Gastrocnemius medialis (tissue), 4 donors: ENCODE measurements at regions not wholly inside any gene's neighbourhood (a gene's known extent, or its start where the extent isn't known, plus 50 kb on each side); places are given as distances from the start of the nearest gene placed in this dataset.
"Not testable (repeated sequence)": the region's sequence is repeated elsewhere in the genome, so short reads cannot be mapped to it uniquely, and the experiment has no call there.

Experiments
- ATAC-seq, 2 donors: fragments of 150-250 bp; one replicate each; pipeline ENCODE4 v1.9.1; 2016
- DNase-seq, 2 donors: peaks; one replicate each; pipeline ENCODE4 v3.0.0-alpha.2; 2019
- H3K27ac ChIP-seq, 4 donors: fragments of 200-600 bp; sonication (generic); 1 replicate in 1 of 4; 2 replicates in 3 of 4; pipeline ENCODE4 v1.5.1; 2016 to 2018; ENCODE audit warnings: mild to moderate bottlenecking in 2 of 4, moderate library complexity in 1 of 4
- H3K27me3 ChIP-seq, 3 donors: fragments of 200-600 bp; sonication (generic) in 2 of 3; 1 replicate in 1 of 3; 2 replicates in 2 of 3; pipeline versions ENCODE4 v1.5.1 to v1.6.0; 2016 to 2019; ENCODE audit warnings: mild to moderate bottlenecking in 1 of 3, moderate library complexity in 1 of 3
- H3K36me3 ChIP-seq, 2 donors: fragments of 200-600 bp; sonication (generic) in 1 of 2; one replicate each; pipeline ENCODE4 v1.5.1; 2017 to 2018
- H3K4me1 ChIP-seq, 2 donors: fragments of 200-600 bp; sonication (generic) in 1 of 2; one replicate each; pipeline ENCODE4 v1.5.1; 2016 to 2017; ENCODE audit warnings: mild to moderate bottlenecking in 2 of 2
- H3K4me3 ChIP-seq, 4 donors: fragments of 200-600 bp; sonication (generic) in 3 of 4; 1 replicate in 1 of 4; 2 replicates in 3 of 4; pipeline ENCODE4 v1.5.1; 2016 to 2019; ENCODE audit warnings: mild to moderate bottlenecking in 2 of 4
- H3K9me3 ChIP-seq, 3 donors: fragments of 200-600 bp; sonication (generic) in 2 of 3; 1 replicate in 1 of 3; 2 replicates in 2 of 3; pipeline ENCODE4 v1.5.1; 2016 to 2019
- POLR2A ChIP-seq, 2 donors: fragments of 450-650 bp; IDR thresholded peaks; one replicate each; pipeline ENCODE4 v1.6.1; 2017; ENCODE audit warnings: antibody characterized with exemption in 2 of 2, mild to moderate bottlenecking in 2 of 2, moderate library complexity in 2 of 2
- in situ Hi-C, 4 donors: fragments of 200-750 bp; cut with MboI; loops; one replicate each; pipeline versions ENCODE4 v1.15.0 to v1.8.0; 2017; ENCODE audit warnings: low sequenced_read_pairs in 4 of 4
- intact Hi-C: fragments of 100-400 bp; cut with DNase I; formaldehyde crosslinking; loops from one replicate; pipeline ENCODE4 v1.15.1; 2023; ENCODE audit warnings: low total_unique reads
- TF ChIP-seq, protein P1 (sequence below), 5 experiments: fragments of 450-650 bp in 3 of 5; fragments of 200-600 bp in 2 of 5; sonication (generic) in 2 of 5; IDR thresholded peaks in 4 of 5; conservative IDR thresholded peaks in 1 of 5; 1 replicate in 4 of 5; 2 replicates in 1 of 5; pipeline ENCODE4 v1.5.1; 2016 to 2019; ENCODE audit warnings: antibody characterized with exemption in 5 of 5, mild to moderate bottlenecking in 3 of 5, moderate library complexity in 3 of 5

GRCh38 chr14:82689948-82690347 is 1156.3 kb upstream of the SEL1L start:
- in situ Hi-C loops, result no loop called here
- DNase-seq (no peak), ATAC-seq (no peak)
- H3K27me3 ChIP-seq, result no peaks in the 10 kb centered on the region
- no peak overlapping the region for H3K4me3 ChIP-seq
- no peaks in the 10 kb centered on the region for H3K4me1 ChIP-seq
- TF ChIP-seq, protein P1, sequence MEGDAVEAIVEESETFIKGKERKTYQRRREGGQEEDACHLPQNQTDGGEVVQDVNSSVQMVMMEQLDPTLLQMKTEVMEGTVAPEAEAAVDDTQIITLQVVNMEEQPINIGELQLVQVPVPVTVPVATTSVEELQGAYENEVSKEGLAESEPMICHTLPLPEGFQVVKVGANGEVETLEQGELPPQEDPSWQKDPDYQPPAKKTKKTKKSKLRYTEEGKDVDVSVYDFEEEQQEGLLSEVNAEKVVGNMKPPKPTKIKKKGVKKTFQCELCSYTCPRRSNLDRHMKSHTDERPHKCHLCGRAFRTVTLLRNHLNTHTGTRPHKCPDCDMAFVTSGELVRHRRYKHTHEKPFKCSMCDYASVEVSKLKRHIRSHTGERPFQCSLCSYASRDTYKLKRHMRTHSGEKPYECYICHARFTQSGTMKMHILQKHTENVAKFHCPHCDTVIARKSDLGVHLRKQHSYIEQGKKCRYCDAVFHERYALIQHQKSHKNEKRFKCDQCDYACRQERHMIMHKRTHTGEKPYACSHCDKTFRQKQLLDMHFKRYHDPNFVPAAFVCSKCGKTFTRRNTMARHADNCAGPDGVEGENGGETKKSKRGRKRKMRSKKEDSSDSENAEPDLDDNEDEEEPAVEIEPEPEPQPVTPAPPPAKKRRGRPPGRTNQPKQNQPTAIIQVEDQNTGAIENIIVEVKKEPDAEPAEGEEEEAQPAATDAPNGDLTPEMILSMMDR (IDR thresholded peaks at IDR 0.05 in 4 of 5, conservative IDR thresholded peaks at IDR 0.05 in 1 of 5), result no peak
- TF ChIP-seq POLR2A (IDR thresholded peaks at IDR 0.05), result no peak
- H3K9me3 ChIP-seq, result no peaks in the 10 kb centered on the region
- H3K36me3 ChIP-seq, result no peaks in the 10 kb centered on the region
- no peak overlapping the region for H3K27ac ChIP-seq
- intact Hi-C loops, result no loop called here

DNA sequence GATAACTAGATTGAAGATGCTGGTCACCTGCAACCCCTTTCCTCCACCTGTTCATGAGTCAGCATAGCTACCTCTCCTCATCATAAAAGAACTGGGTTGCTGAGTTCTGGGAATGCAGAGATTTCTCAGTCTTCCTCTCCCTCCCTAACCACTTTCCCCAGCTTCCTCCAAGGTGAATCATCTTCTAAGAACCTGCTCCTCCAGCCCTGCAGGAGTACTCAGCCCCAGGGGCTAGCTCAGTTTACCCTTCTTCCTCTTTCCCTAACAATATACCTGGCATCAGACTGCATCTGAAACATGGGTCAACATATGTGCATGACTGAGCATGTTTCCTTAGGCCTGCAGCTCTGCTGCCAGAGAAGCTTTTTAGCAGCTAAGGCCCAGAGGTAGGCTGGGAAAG is 1157.5 kb upstream of the SEL1L start:
- ATAC-seq, result not testable (repeated sequence)

DNA sequence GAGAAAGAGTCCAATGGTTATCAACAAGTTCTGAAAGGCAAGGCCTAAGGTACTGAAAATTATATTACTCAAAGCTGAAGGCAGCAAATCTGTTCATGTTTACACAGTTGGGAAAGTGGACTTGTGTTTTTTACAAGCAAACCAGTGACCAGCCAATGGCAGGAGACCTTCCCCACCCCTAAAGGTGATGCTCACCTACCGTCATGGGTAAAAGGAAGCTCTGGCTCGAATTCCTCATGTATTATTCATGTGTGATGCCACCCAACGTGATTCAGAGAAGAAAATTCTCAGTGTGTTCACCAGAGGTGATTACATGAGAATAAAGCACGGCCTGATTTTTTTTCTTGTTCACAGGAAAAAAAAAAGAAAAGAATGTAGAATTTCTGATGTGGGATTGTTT is 1161.2 kb upstream of the SEL1L start:
- Histone ChIP-seq H3K4me1 (no peaks in the 10 kb centered on the region), H3K4me3 (no peak overlapping the region), H3K27me3 (no peaks in the 10 kb centered on the region), H3K9me3 (no peaks in the 10 kb centered on the region), H3K27ac (no peak overlapping the region), H3K36me3 (no peaks in the 10 kb centered on the region)
- in situ Hi-C loops (no loop called here), intact Hi-C loops (no loop called here)
- ATAC-seq (no peak), DNase-seq (no peak)
- TF ChIP-seq, protein P1 (IDR thresholded peaks at IDR 0.05 in 4 of 5, conservative IDR thresholded peaks at IDR 0.05 in 1 of 5), result no peak
- no peak for TF ChIP-seq POLR2A (IDR thresholded peaks at IDR 0.05)

More for the DNA sequence above, 1157.5 kb upstream of the SEL1L start:
- H3K4me1 ChIP-seq, H3K27me3 ChIP-seq, H3K9me3 ChIP-seq, intact Hi-C loops, H3K36me3 ChIP-seq, DNase-seq, H3K4me3 ChIP-seq, H3K27ac ChIP-seq, in situ Hi-C loops: not testable (repeated sequence)

DNA sequence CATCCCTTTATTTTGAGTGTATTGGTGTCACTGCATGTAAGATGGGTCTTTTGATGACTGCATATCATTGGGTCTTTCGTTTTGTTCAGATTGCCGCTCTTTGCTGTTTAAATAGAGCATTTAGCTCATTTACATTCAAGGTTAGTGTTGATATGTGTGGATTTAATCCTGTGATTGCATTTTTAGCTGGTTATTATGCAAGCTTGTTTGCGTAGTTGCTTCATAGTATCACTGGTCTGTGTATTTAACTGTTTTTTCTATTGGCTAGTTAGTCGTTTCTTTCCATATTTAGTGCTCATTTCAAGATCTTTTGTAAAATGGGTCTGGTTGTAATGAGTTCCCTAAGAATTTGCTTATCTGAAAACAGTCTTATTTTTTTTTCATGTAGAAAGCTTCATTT is 1170.6 kb upstream of the SEL1L start:
- no peak overlapping the region for H3K27ac ChIP-seq
- ATAC-seq (no peak), DNase-seq (no peak)
- H3K27me3 ChIP-seq, result no peaks in the 10 kb centered on the region
- no peaks in the 10 kb centered on the region for H3K9me3 ChIP-seq
- intact Hi-C loops, result no loop called here
- in situ Hi-C loops, result no loop called here
- TF ChIP-seq, protein P1 (IDR thresholded peaks at IDR 0.05 in 4 of 5, conservative IDR thresholded peaks at IDR 0.05 in 1 of 5), result no peak
- TF ChIP-seq POLR2A (IDR thresholded peaks at IDR 0.05), result no peak
- H3K4me1 ChIP-seq, result no peaks in the 10 kb centered on the region
- no peaks in the 10 kb centered on the region for H3K36me3 ChIP-seq
- H3K4me3 ChIP-seq, result no peak overlapping the region

GRCh38 chr14:82710267-82710841 is 1176.7 kb upstream of the SEL1L start:
- no peaks in the 10 kb centered on the region for H3K36me3 ChIP-seq
- no peak for DNase-seq
- no peak overlapping the region for H3K27ac ChIP-seq
- TF ChIP-seq, protein P1 (IDR thresholded peaks at IDR 0.05 in 4 of 5, conservative IDR thresholded peaks at IDR 0.05 in 1 of 5), result peak in 3 of 5 experiments; percentile 24 to 54 (median 40)
- TF ChIP-seq POLR2A (IDR thresholded peaks at IDR 0.05), result no peak
- in situ Hi-C loops, result no loop called here
- no peak overlapping the region for H3K4me3 ChIP-seq
- no peak for ATAC-seq
- H3K27me3 ChIP-seq, result no peaks in the 10 kb centered on the region
- H3K9me3 ChIP-seq, result no peaks in the 10 kb centered on the region
- H3K4me1 ChIP-seq, result no peaks in the 10 kb centered on the region
- intact Hi-C loops, result no loop called here
